Ovary (tissue), 7 donors: ENCODE measurements at regions not wholly inside any gene's neighbourhood (a gene's known extent, or its start where the extent isn't known, plus 50 kb on each side); places are given as distances from the start of the nearest gene placed in this dataset.

ENCODE experiments used
- DNase-seq, 5 donors: peaks; one replicate each; pipeline ENCODE4 v3.0.0-alpha.2; 2019 to 2020
- H3K27ac ChIP-seq, 2 donors: fragments of 200-600 bp; one replicate each; pipeline versions ENCODE4 v1.5.1 to v1.8.0; 2019 to 2022
- H3K27me3 ChIP-seq: fragments of 200-600 bp; one replicate; pipeline ENCODE4 v1.8.0; 2022
- H3K36me3 ChIP-seq: fragments of 200-600 bp; sonication (generic); one replicate; pipeline ENCODE4 v1.5.1; 2019
- H3K4me1 ChIP-seq: one replicate; pipeline ENCODE4 v1.8.1; 2013; ENCODE audit warnings: mild to moderate bottlenecking, moderate library complexity; ENCODE audit not compliant: insufficient read depth
- H3K4me3 ChIP-seq: fragments of 200-600 bp; sonication (generic); one replicate; pipeline ENCODE4 v1.5.1; 2017
- H3K9me3 ChIP-seq, 2 donors: fragments of 200-600 bp in 1 of 2; sonication (generic) in 1 of 2; one replicate each; pipeline versions ENCODE4 v1.5.1 to v1.8.1; 2013 to 2019; ENCODE audit warnings: mild to moderate bottlenecking in 1 of 2, moderate library complexity in 1 of 2
- EP300 ChIP-seq: sonication (generic); formaldehyde crosslinking; IDR thresholded peaks from one replicate; pipeline ENCODE4 v1.6.1; 2017; ENCODE audit warnings: antibody characterized with exemption
- POLR2A ChIP-seq: fragments of 450-650 bp; IDR thresholded peaks from one replicate; pipeline ENCODE4 v1.6.1; 2017; ENCODE audit warnings: antibody characterized with exemption, mild to moderate bottlenecking, moderate library complexity
- WGBS, 3 donors: extraction: QIAGEN DNeasy Blood & Tissue Kit in 1 of 3; methylation state at CpG; one replicate each; pipeline versions ENCODE4 v1.1.5 to v1.1.7; 2013 to 2017; 5-methylcytosine and 5-hydroxymethylcytosine counted together
- intact Hi-C, 4 donors: fragments of 100-400 bp; cut with DNase I; formaldehyde crosslinking; loops; one replicate each; pipeline versions ENCODE4 v1.11.0 to v1.15.1; 2022 to 2023
- TF ChIP-seq, protein P1 (sequence below), 3 donors: fragments of 450-650 bp in 2 of 3; fragments of 200-600 bp in 1 of 3; IDR thresholded peaks; one replicate each; pipeline versions ENCODE4 v1.5.1 to v1.8.0; 2016 to 2022; ENCODE audit warnings: antibody characterized with exemption in 3 of 3, mild to moderate bottlenecking in 1 of 3
- donor health status: DM: no; HTN: no; CAD: no; lungs with moderate emphysema.
- donor health status: DM: no; HTN: no; CAD: no.
- donor health status: Bipolar disorder and iron deficiency.
- donor health status: DM: no; HTN: no; CAD: no.
- donor health status: DM: yes; HTN: yes; CAD: no.

- TF ChIP-seq EP300 (no peak), POLR2A (no peak)
- TF ChIP-seq, protein P1, sequence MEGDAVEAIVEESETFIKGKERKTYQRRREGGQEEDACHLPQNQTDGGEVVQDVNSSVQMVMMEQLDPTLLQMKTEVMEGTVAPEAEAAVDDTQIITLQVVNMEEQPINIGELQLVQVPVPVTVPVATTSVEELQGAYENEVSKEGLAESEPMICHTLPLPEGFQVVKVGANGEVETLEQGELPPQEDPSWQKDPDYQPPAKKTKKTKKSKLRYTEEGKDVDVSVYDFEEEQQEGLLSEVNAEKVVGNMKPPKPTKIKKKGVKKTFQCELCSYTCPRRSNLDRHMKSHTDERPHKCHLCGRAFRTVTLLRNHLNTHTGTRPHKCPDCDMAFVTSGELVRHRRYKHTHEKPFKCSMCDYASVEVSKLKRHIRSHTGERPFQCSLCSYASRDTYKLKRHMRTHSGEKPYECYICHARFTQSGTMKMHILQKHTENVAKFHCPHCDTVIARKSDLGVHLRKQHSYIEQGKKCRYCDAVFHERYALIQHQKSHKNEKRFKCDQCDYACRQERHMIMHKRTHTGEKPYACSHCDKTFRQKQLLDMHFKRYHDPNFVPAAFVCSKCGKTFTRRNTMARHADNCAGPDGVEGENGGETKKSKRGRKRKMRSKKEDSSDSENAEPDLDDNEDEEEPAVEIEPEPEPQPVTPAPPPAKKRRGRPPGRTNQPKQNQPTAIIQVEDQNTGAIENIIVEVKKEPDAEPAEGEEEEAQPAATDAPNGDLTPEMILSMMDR (IDR thresholded peaks at IDR 0.05), result no peak
- no peaks in the 10 kb centered on the region for H3K36me3 ChIP-seq
- intact Hi-C loops, result no loop called here
- H3K9me3 ChIP-seq, result no peaks in the 10 kb centered on the region
- H3K27me3 ChIP-seq, result no peaks in the 10 kb centered on the region
- DNase-seq, result no peak
- no peak overlapping the region for H3K4me3 ChIP-seq
- no peak overlapping the region for H3K27ac ChIP-seq
- WGBS, 3 donors, result 75 to 83% (median 81%) methylated on average over 4 of the region's 4 CpGs
- peaks cover 5% of the 10 kb centered on the region for H3K4me1 ChIP-seq
Measured at GRCh38 chr17:68783861-68784260, 171.3 kb downstream of the ABCA8 start.

DNA sequence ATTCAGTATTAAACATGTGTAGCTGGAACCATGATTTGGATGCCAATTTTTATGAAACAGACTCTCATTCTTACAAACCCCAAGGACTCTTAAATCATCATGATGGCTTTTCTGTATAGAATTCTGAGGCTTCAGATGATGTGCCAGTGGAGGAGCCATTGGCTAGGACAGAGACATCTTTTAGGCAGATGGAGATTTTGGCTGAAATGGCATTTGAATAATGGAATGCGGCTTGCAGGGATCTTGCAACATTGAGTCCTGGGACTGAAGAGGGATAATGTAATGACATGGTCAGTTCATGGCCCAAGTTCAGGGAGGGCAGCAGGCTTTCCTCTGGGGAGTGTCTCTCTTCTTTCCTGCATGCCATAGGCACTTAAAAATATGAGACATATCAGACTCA lies 172.4 kb downstream of the ABCA8 start:
- Histone ChIP-seq H3K4me3 (no peak overlapping the region), H3K36me3 (no peaks in the 10 kb centered on the region), H3K4me1 (peaks cover 9% of the 10 kb centered on the region), H3K27ac (no peak overlapping the region), H3K27me3 (no peaks in the 10 kb centered on the region), H3K9me3 (no peaks in the 10 kb centered on the region)
- no peak for DNase-seq
- TF ChIP-seq POLR2A (no peak), EP300 (no peak)
- TF ChIP-seq, protein P1 (IDR thresholded peaks at IDR 0.05), result no peak
- intact Hi-C loops, result no loop called here
- WGBS, 3 donors, result 83 to 98% (median 90%) methylated on average over 1 of the region's 1 CpG

- Histone ChIP-seq H3K4me3 (no peak overlapping the region), H3K36me3 (no peaks in the 10 kb centered on the region), H3K27me3 (no peaks in the 10 kb centered on the region), H3K4me1 (peaks cover 9% of the 10 kb centered on the region), H3K9me3 (no peaks in the 10 kb centered on the region), H3K27ac (no peak overlapping the region)
- TF ChIP-seq, protein P1 (IDR thresholded peaks at IDR 0.05), result no peak
- TF ChIP-seq EP300 (no peak), POLR2A (no peak)
- WGBS, 3 donors, result 91 to 96% (median 96%) methylated on average over 4 of the region's 4 CpGs
- intact Hi-C loops, result no loop called here
- DNase-seq, result no peak
Measured at GRCh38 chr17:68780596-68780995, 174.6 kb downstream of the ABCA8 start.

GRCh38 chr17:68778726-68779125 lies 176.5 kb downstream of the ABCA8 start:
- no peaks in the 10 kb centered on the region for H3K9me3 ChIP-seq
- intact Hi-C loops, result loop anchor here in 2 of 4 donors (2.0 to 5.0 kb wide), 4 partner anchors 129 to 459 kb away; no protein-coding TSS in a partner anchor
- peak overlapping the region in 1 of 2 donors; percentile 77 for H3K27ac ChIP-seq
- H3K36me3 ChIP-seq, result no peaks in the 10 kb centered on the region
- WGBS, 3 donors, result 91 to 97% (median 96%) methylated on average over 4 of the region's 4 CpGs
- no peaks in the 10 kb centered on the region for H3K27me3 ChIP-seq
- no peak overlapping the region for H3K4me3 ChIP-seq
- TF ChIP-seq EP300 (no peak), POLR2A (no peak)
- TF ChIP-seq, protein P1 (IDR thresholded peaks at IDR 0.05), result no peak
- H3K4me1 ChIP-seq, result peaks cover 10% of the 10 kb centered on the region
- no peak for DNase-seq
